GM23338 (cell line): ENCODE measurements at regions not wholly inside any gene's neighbourhood (a gene's known extent, or its start where the extent isn't known, plus 50 kb on each side); places are given as distances from the start of the nearest gene placed in this dataset.

ENCODE experiments used
- ATAC-seq: fragments of 200-7000 bp; cut with Tn5 transposase; 3 replicates; pipeline ENCODE4 v1.9.1; 2020
- DNase-seq: peaks from one replicate; pipeline ENCODE4 v3.0.0-alpha.2; 2015; ENCODE audit warnings: low spot score
- H2AFZ ChIP-seq: fragments of 200-600 bp; sonication (generic); 2 replicates; pipeline ENCODE4 v1.8.0; 2016; ENCODE audit warnings: antibody characterized with exemption, mild to moderate bottlenecking, moderate library complexity
- H3F3A ChIP-seq: fragments of 200-600 bp; sonication (generic); replicated peaks from 2 replicates; pipeline ENCODE4 v1.8.0; 2017; ENCODE audit warnings: antibody characterized with exemption, mixed run types, low read depth
- H3K27ac ChIP-seq: fragments of 200-600 bp; sonication (generic); 2 replicates; pipeline ENCODE4 v1.6.1; 2016; ENCODE audit warnings: low read depth
- H3K27me3 ChIP-seq: fragments of 200-600 bp; sonication (generic); 2 replicates; pipeline ENCODE4 v1.8.0; 2016; ENCODE audit warnings: mild to moderate bottlenecking, mixed run types, moderate library complexity; ENCODE audit not compliant: insufficient read depth
- H3K36me3 ChIP-seq: fragments of 200-600 bp; sonication (generic); 2 replicates; pipeline ENCODE4 v1.8.0; 2016; ENCODE audit warnings: mild to moderate bottlenecking; ENCODE audit not compliant: insufficient read depth
- H3K4me1 ChIP-seq: fragments of 200-600 bp; sonication (generic); 2 replicates; pipeline ENCODE4 v1.8.0; 2016; ENCODE audit warnings: mild to moderate bottlenecking, moderate library complexity; ENCODE audit not compliant: insufficient read depth
- H3K4me2 ChIP-seq: fragments of 200-600 bp; sonication (generic); 2 replicates; pipeline ENCODE4 v1.7.1; 2017; ENCODE audit warnings: mixed run types
- H3K4me3 ChIP-seq: fragments of 200-600 bp; sonication (generic); 2 replicates; pipeline ENCODE4 v1.6.1; 2016; ENCODE audit warnings: mixed run types
- H3K79me2 ChIP-seq: fragments of 200-600 bp; sonication (generic); replicated peaks from 2 replicates; pipeline ENCODE4 v1.8.0; 2017; ENCODE audit warnings: mild to moderate bottlenecking; ENCODE audit not compliant: insufficient read depth
- H3K9me2 ChIP-seq: fragments of 200-600 bp; sonication (generic); 2 replicates; pipeline ENCODE4 v1.8.0; 2017; ENCODE audit not compliant: insufficient read depth
- H4K20me1 ChIP-seq: fragments of 200-600 bp; sonication (generic); replicated peaks from 2 replicates; pipeline ENCODE4 v1.8.0; 2017; ENCODE audit warnings: mild to moderate bottlenecking; ENCODE audit not compliant: insufficient read depth
- H3K27ac Mint-ChIP-seq: 2 replicates; pipeline ENCODE4 v1.8.0; 2020; ENCODE audit warnings: inconsistent platforms, mild to moderate bottlenecking, moderate library complexity, mixed read lengths
- H3K27me3 Mint-ChIP-seq: 3 replicates; pipeline ENCODE4 v1.8.0; 2022; ENCODE audit warnings: low read depth, mild to moderate bottlenecking, moderate library complexity, mixed read lengths, inconsistent platforms; ENCODE audit not compliant: insufficient read depth, poor library complexity
- H3K36me3 Mint-ChIP-seq: 3 replicates; pipeline ENCODE4 v1.8.0; 2021; ENCODE audit warnings: low read depth, mild to moderate bottlenecking, inconsistent platforms, moderate library complexity, mixed read lengths
- H3K4me1 Mint-ChIP-seq: 3 replicates; pipeline ENCODE4 v1.8.0; 2020; ENCODE audit warnings: mild to moderate bottlenecking, inconsistent platforms, mixed read lengths
- H3K4me3 Mint-ChIP-seq: 3 replicates; pipeline ENCODE4 v1.8.0; 2021; ENCODE audit warnings: moderate library complexity, mild to moderate bottlenecking, inconsistent platforms, mixed read lengths
- H3K9me3 Mint-ChIP-seq: 3 replicates; pipeline ENCODE4 v1.8.0; 2020; ENCODE audit warnings: moderate library complexity, mild to moderate bottlenecking, inconsistent platforms, mixed read lengths
- CREB1 ChIP-seq: fragments of 250-450 bp; sonication (Bioruptor Pico); IDR thresholded peaks from 2 replicates; pipeline ENCODE4 v1.5.0; 2020; ENCODE audit warnings: low read depth, mild to moderate bottlenecking, moderate library complexity
- EZH2 ChIP-seq: fragments of 200-600 bp; sonication (generic); IDR thresholded peaks from one replicate; pipeline ENCODE4 v1.8.0; 2017; ENCODE audit warnings: antibody characterized with exemption, mild to moderate bottlenecking, low read depth; ENCODE audit not compliant: unreplicated experiment
- JUNB ChIP-seq: IDR thresholded peaks from one replicate; pipeline ENCODE4 v1.6.1; 2016; ENCODE audit warnings: antibody characterized with exemption; ENCODE audit not compliant: unreplicated experiment
- NANOG ChIP-seq: IDR thresholded peaks from 2 replicates; pipeline ENCODE4 v1.6.1; 2016; ENCODE audit warnings: antibody characterized with exemption, borderline replicate concordance
- POLR2AphosphoS5 ChIP-seq: IDR thresholded peaks from 2 replicates; pipeline ENCODE4 v1.6.1; 2016; ENCODE audit warnings: antibody characterized with exemption, low read depth
- STAT1 ChIP-seq: IDR thresholded peaks from one replicate; pipeline ENCODE4 v1.6.1; 2016; ENCODE audit warnings: antibody characterized with exemption; ENCODE audit not compliant: unreplicated experiment
- ZNF114 ChIP-seq: fragments of 250-450 bp; sonication (Bioruptor Pico); IDR thresholded peaks from 2 replicates; pipeline ENCODE4 v1.5.0; 2020; ENCODE audit warnings: mild to moderate bottlenecking, moderate library complexity
- ZNF331 ChIP-seq: fragments of 250-450 bp; sonication (Bioruptor Pico); IDR thresholded peaks from 2 replicates; pipeline ENCODE4 v1.5.0; 2020; ENCODE audit warnings: low read depth, mild to moderate bottlenecking, moderate library complexity
- TF ChIP-seq, protein P1 (sequence below): IDR thresholded peaks from 2 replicates; pipeline ENCODE4 v1.6.1; 2016; ENCODE audit warnings: antibody characterized with exemption
- TF ChIP-seq, protein P2 (sequence below): IDR thresholded peaks from one replicate; pipeline ENCODE4 v1.6.1; 2018; ENCODE audit warnings: antibody characterized with exemption; ENCODE audit not compliant: unreplicated experiment
- TF ChIP-seq, protein P3 (sequence below), 2 experiments: fragments of 200-600 bp in 1 of 2; sonication (generic) in 1 of 2; conservative IDR thresholded peaks; 2 replicates each; pipeline versions ENCODE4 v1.5.1 to v1.6.1; 2016 to 2017; ENCODE audit warnings: antibody characterized with exemption in 2 of 2, low read depth in 2 of 2, mild to moderate bottlenecking in 2 of 2, moderate library complexity in 1 of 2
- TF ChIP-seq, protein P4 (sequence below): fragments of 250-450 bp; sonication (Bioruptor Pico); IDR thresholded peaks from 2 replicates; pipeline ENCODE4 v1.5.0; 2020; ENCODE audit warnings: mild to moderate bottlenecking, moderate library complexity

DNA sequence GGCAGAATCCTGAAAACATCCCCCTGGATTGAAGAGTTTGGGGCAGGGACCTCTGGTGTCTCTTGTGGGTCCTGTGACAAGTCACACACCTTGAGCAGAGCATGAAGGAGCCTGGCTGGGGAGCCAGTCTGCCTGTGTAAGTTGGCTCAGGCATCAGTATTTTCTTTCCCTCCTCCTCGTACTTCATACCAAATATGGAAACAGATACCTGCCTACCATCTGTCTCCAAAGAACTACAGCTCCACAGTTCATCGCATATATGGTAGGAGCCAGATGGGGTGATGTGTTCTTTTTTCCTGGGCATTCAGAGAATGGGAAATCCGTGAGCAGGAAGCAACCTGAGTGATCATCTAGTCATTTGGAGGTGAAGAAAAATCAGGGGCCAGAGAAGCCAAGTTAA, 177.3 kb upstream of the RAD23B start (continued):
- no peak for TF ChIP-seq EZH2
- no peak for TF ChIP-seq STAT1
- no peak for TF ChIP-seq POLR2AphosphoS5
- TF ChIP-seq, protein P1, sequence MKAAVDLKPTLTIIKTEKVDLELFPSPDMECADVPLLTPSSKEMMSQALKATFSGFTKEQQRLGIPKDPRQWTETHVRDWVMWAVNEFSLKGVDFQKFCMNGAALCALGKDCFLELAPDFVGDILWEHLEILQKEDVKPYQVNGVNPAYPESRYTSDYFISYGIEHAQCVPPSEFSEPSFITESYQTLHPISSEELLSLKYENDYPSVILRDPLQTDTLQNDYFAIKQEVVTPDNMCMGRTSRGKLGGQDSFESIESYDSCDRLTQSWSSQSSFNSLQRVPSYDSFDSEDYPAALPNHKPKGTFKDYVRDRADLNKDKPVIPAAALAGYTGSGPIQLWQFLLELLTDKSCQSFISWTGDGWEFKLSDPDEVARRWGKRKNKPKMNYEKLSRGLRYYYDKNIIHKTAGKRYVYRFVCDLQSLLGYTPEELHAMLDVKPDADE = no peak
- TF ChIP-seq NANOG = no peak
- TF ChIP-seq, protein P2, sequence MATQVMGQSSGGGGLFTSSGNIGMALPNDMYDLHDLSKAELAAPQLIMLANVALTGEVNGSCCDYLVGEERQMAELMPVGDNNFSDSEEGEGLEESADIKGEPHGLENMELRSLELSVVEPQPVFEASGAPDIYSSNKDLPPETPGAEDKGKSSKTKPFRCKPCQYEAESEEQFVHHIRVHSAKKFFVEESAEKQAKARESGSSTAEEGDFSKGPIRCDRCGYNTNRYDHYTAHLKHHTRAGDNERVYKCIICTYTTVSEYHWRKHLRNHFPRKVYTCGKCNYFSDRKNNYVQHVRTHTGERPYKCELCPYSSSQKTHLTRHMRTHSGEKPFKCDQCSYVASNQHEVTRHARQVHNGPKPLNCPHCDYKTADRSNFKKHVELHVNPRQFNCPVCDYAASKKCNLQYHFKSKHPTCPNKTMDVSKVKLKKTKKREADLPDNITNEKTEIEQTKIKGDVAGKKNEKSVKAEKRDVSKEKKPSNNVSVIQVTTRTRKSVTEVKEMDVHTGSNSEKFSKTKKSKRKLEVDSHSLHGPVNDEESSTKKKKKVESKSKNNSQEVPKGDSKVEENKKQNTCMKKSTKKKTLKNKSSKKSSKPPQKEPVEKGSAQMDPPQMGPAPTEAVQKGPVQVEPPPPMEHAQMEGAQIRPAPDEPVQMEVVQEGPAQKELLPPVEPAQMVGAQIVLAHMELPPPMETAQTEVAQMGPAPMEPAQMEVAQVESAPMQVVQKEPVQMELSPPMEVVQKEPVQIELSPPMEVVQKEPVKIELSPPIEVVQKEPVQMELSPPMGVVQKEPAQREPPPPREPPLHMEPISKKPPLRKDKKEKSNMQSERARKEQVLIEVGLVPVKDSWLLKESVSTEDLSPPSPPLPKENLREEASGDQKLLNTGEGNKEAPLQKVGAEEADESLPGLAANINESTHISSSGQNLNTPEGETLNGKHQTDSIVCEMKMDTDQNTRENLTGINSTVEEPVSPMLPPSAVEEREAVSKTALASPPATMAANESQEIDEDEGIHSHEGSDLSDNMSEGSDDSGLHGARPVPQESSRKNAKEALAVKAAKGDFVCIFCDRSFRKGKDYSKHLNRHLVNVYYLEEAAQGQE = no peak
- TF ChIP-seq, protein P3, sequence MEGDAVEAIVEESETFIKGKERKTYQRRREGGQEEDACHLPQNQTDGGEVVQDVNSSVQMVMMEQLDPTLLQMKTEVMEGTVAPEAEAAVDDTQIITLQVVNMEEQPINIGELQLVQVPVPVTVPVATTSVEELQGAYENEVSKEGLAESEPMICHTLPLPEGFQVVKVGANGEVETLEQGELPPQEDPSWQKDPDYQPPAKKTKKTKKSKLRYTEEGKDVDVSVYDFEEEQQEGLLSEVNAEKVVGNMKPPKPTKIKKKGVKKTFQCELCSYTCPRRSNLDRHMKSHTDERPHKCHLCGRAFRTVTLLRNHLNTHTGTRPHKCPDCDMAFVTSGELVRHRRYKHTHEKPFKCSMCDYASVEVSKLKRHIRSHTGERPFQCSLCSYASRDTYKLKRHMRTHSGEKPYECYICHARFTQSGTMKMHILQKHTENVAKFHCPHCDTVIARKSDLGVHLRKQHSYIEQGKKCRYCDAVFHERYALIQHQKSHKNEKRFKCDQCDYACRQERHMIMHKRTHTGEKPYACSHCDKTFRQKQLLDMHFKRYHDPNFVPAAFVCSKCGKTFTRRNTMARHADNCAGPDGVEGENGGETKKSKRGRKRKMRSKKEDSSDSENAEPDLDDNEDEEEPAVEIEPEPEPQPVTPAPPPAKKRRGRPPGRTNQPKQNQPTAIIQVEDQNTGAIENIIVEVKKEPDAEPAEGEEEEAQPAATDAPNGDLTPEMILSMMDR (conservative IDR thresholded peaks at IDR 0.05; ENCODE audit: low read depth in 2 of 2) = no peak
- TF ChIP-seq ZNF331 (CRISPR knock-in tag) = no peak
- no peak for TF ChIP-seq JUNB

DNA sequence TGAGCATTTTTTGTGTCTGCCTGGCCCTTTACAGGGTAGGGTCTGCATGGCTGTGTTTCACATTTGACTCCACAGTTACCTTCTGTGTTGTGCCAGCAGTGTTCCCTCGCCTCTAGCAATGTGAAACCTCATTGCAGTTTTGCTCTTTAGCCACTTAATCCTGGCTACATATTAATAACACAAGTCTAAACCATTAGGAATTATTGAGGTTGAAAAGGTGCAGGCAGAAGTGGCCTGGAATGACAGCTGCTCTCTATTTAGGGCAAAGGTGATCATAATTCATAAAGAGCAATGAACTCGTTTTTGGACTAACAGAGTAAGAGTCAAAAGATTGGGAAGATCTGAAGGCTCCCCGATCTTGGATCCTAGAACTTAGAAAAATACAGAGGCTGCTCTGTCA, 176.7 kb upstream of the RAD23B start:
- Mint-ChIP-seq H3K27me3 (no peaks in the 10 kb centered on the region), H3K27ac (no peak overlapping the region), H3K36me3 (no peaks in the 10 kb centered on the region), H3K4me3 (no peak overlapping the region), H3K9me3 (no peaks in the 10 kb centered on the region), H3K4me1 (no peaks in the 10 kb centered on the region)
- H3K4me3 ChIP-seq = no peak overlapping the region
- no peaks in the 10 kb centered on the region for H3K36me3 ChIP-seq
- no peaks in the 10 kb centered on the region for H4K20me1 ChIP-seq
- DNase-seq (no peak), ATAC-seq (no peak)
- H3K9me2 ChIP-seq = peaks cover 5% of the 10 kb centered on the region; the same call in 1 of the 2 replicates
- no peaks in the 10 kb centered on the region for H3K79me2 ChIP-seq
- H3F3A ChIP-seq = no peaks in the 10 kb centered on the region
- H3K4me1 ChIP-seq = no peaks in the 10 kb centered on the region
- no peak overlapping the region for H3K4me2 ChIP-seq
- H3K27me3 ChIP-seq = no peaks in the 10 kb centered on the region
- H3K27ac ChIP-seq = no peak overlapping the region
- H2AFZ ChIP-seq = no peak overlapping the region
- TF ChIP-seq JUNB (no peak), ZNF331 (CRISPR knock-in tag) (no peak), ZNF114 (CRISPR knock-in tag) (no peak), EZH2 (no peak), STAT1 (no peak), CREB1 (CRISPR knock-in tag) (no peak), POLR2AphosphoS5 (no peak)
- TF ChIP-seq, protein P4, sequence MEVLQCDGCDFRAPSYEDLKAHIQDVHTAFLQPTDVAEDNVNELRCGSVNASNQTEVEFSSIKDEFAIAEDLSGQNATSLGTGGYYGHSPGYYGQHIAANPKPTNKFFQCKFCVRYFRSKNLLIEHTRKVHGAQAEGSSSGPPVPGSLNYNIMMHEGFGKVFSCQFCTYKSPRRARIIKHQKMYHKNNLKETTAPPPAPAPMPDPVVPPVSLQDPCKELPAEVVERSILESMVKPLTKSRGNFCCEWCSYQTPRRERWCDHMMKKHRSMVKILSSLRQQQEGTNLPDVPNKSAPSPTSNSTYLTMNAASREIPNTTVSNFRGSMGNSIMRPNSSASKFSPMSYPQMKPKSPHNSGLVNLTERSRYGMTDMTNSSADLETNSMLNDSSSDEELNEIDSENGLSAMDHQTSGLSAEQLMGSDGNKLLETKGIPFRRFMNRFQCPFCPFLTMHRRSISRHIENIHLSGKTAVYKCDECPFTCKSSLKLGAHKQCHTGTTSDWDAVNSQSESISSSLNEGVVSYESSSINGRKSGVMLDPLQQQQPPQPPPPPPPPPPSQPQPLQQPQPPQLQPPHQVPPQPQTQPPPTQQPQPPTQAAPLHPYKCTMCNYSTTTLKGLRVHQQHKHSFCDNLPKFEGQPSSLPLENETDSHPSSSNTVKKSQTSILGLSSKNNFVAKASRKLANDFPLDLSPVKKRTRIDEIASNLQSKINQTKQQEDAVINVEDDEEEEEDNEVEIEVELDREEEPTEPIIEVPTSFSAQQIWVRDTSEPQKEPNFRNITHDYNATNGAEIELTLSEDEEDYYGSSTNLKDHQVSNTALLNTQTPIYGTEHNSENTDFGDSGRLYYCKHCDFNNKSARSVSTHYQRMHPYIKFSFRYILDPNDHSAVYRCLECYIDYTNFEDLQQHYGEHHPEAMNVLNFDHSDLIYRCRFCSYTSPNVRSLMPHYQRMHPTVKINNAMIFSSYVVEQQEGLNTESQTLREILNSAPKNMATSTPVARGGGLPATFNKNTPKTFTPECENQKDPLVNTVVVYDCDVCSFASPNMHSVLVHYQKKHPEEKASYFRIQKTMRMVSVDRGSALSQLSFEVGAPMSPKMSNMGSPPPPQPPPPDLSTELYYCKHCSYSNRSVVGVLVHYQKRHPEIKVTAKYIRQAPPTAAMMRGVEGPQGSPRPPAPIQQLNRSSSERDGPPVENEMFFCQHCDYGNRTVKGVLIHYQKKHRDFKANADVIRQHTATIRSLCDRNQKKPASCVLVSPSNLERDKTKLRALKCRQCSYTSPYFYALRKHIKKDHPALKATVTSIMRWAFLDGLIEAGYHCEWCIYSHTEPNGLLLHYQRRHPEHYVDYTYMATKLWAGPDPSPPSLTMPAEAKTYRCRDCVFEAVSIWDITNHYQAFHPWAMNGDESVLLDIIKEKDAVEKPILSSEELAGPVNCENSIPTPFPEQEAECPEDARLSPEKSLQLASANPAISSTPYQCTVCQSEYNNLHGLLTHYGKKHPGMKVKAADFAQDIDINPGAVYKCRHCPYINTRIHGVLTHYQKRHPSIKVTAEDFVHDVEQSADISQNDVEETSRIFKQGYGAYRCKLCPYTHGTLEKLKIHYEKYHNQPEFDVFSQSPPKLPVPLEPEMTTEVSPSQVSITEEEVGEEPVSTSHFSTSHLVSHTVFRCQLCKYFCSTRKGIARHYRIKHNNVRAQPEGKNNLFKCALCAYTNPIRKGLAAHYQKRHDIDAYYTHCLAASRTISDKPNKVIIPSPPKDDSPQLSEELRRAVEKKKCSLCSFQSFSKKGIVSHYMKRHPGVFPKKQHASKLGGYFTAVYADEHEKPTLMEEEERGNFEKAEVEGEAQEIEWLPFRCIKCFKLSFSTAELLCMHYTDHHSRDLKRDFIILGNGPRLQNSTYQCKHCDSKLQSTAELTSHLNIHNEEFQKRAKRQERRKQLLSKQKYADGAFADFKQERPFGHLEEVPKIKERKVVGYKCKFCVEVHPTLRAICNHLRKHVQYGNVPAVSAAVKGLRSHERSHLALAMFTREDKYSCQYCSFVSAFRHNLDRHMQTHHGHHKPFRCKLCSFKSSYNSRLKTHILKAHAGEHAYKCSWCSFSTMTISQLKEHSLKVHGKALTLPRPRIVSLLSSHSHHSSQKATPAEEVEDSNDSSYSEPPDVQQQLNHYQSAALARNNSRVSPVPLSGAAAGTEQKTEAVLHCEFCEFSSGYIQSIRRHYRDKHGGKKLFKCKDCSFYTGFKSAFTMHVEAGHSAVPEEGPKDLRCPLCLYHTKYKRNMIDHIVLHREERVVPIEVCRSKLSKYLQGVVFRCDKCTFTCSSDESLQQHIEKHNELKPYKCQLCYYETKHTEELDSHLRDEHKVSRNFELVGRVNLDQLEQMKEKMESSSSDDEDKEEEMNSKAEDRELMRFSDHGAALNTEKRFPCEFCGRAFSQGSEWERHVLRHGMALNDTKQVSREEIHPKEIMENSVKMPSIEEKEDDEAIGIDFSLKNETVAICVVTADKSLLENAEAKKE (CRISPR knock-in tag) = no peak
